CD4-positive, alpha-beta T cell treated with Interleukin-17A for 4 hours (primary cell): ENCODE measurements at regions not wholly inside any gene's neighbourhood (a gene's known extent, or its start where the extent isn't known, plus 50 kb on each side); places are given as distances from the start of the nearest gene placed in this dataset.
"Not testable (repeated sequence)": the region's sequence is repeated elsewhere in the genome, so short reads cannot be mapped to it uniquely, and the experiment has no call there.

ENCODE experiments used
- DNase-seq: peaks from one replicate; pipeline ENCODE4 v3.0.0-alpha.2; 2020; ENCODE audit warnings: mixed read lengths

DNA sequence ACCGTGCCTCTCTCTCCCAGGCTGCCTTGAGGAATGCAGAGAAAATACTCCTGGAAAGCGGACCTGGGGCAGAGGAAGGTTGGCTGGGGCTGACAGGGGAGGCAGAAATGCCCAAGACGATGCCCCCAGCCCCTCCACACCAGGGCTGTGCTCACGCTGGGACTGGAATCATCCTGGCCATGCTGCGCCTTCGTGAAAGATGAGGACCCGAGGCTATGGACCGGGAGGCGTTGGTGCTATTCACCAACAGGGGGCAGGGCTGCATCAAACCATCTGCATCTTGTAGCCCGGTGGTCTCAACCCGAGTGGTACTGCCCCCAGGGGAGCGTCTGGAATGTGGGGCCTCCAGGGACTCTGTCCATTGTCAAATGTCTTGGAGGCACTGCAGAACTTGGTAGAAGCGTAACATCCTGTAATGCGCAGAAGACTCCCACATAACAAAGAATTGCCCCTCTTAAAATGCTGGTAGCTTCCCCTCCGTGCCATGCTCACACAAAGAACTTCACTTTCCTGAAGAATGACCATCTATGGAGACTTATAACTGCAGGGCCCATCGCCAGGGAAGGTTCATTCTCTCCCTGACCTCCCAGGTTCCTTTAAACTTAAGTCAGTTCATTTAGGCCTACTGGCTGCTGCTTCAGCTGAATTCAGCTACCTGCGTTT is 251.2 kb downstream of the RRAGC start:
- DNase-seq = peak; percentile 11

DNA sequence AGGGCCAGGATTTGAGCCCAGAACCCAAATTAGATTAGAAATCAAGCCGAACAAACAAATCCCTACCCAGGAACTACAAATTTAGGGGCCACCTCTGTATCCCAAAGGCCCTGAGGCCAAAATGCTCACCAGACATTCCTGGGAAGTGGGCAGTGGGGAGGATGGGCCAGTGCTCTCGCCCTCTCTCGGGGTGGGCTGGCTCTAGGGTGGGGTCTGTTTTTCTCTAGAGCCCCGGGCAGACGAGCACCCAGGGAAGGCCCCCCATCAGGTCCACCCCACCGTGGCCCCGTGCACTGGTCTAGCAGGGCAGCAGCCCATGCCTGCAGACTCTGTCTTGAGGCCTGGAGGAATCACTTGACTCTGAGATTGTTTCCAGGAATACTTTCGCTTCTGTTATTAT is 252.0 kb downstream of the RRAGC start:
- no peak for DNase-seq

DNA sequence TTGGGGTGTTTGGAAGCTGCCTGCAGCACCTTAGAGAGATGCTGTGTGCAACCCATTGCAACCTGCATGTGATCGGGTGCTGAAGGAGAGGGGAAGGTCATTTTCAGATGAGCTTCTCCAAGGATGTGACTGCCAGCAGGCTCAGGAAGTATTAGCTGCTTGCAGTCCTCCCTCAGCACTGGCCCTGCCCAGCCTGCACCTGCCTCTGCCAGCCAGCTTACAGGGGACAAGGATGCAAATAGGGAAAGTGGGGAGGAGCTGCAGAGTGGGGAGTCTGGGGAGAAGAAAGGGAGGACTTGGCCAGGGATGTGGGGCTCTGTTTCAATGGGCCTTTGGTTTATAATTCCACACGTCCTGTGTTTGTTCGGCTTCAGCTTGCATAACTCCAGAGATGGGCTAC is 254.5 kb downstream of the RRAGC start:
- DNase-seq = no peak

DNA sequence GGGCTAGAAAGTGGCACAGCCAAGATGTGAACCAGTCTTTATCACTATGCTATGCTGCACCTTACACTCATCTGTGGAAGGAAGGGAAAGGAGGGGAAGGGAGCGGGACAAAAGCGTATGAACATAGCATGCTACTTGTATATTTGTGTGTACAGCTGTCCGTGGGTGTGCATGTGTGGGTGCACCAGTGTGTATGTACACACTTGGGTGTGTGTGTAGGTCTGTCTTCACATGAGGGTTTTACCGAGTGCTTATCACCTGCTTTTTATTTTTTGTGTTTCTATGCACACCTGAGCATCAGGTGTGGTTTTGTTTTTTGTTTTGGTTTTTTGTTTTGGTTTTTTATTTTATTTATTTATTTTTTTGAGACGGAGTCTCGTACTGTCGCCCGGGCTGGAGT is 255.7 kb downstream of the RRAGC start:
- no peak for DNase-seq

DNA sequence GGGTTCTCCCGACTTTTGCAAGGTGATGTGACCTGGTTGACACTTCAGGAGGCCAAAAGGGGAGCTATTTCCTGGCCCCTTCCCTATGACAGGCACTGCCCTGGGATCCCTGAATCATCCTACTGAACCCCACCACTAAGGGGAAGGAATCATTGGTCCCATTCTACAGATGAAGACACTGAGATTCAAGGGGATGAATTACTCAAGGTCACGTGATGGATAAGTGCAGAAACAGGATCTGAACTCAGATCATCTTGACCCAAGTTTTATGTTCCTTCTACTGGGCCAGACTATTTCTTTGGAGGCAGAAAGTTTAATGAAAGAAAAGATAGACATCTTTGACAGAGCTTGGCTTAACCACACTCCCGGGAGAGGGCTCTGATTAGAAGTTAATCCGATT is 258.7 kb downstream of the RRAGC start:
- no peak for DNase-seq

DNA sequence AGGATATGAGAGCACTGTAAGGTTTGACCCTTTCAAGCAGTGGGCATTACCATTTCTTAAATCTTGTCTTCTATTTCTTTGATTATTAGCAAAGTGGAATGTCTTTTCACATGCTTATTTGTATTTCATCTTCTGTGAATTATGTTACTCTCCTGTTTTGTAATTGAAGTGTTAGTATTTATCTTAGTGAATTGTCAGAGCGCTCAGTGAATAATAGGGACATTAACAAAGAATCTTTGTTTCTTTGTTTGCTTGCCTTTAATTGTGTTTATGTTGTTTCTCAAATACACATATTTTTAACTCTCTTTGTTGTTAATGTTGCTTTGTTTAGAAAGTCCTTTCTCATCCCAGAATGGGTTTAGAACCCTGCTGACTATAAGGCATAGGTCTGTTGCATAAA is 259.3 kb downstream of the RRAGC start:
- no peak for DNase-seq

DNA sequence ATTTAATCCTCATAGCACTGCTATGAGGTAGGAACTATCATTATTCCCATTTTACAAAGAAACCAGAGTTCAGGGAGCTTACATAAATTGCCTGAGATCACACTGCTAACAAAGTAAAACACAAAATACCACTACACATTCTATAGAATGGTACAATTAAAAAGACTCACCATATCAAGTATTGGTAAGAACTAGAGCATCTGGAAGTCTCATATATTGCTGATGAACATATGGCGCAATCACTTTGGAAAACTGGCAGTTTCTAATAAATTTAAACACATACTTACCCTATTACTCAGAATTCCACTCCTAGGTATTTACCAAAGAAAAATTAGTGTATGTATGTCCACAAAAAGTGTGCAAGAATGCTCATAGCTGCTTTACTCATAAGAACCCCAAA is 261.5 kb downstream of the RRAGC start:
- DNase-seq = no peak

DNA sequence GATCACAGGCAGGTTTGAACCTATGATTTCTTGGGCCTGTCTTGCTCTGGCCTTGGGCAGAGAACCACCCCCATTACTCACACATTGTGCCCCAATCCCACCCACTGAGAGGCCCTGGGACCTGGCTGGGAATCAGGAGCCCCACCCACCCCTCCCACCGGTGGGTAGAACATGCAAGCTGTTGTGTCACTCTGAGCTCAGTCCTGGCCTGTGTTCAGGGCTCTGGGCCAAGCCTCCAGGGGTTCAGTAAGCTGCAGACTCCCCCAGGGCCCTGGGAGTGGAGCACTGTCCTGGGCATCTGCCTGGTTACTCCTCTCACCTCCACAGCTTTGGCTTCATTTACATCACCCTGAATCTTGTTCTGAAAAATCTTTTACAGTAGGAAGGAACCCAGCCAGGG is 270.5 kb downstream of the RRAGC start:
- DNase-seq = no peak

DNA sequence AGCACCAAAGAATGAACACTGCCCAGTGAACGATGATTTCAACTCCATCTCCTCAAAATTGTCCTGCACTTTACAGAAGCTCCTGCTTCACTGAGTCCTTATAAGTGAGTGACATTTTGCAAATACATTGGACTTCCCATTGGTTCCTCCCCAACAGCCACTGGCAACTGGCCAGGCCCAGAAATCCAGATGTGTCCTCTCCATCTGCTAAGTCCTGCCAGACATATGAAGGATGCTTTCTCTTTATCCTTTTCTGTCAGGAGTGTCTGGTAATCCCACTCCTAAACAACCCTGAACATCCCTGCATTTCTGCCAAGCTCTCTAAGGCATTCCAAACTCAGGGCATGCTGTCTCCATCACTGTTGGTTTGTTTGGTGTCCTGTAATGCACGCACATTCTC is 271.8 kb downstream of the RRAGC start:
- DNase-seq = no peak

DNA sequence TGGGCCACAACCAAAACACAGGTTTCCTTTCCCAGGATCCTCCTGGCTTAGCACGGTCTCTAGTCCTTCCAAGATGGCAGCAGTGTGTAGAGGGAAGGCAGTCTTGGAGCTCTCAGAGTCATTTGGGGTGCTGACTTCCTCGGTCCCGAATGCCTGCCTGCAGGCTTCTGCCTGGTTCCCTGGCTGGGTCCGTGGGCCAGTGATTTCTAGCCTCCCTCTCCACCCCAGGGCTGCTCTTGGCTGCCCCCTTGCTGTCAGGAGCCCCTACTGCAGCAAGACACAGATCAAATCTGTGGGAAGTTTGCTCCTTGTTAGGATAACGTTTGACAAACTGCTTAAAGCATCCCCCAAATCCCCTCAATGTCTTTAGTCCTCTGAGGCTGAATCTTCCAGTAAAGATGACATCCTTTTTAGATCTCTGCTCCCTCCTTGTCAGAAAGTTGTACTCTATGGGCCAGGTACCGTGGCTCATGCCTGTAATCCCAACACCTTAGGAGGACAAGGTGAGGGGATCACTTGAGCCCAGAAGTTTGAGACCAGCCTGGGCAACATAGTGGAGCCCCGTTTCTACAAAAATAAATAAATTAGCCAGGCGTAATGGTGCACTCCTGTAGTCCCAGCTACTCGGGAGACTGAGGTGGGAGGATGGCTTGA is 272.5 kb downstream of the RRAGC start:
- DNase-seq = peak; percentile 67

DNA sequence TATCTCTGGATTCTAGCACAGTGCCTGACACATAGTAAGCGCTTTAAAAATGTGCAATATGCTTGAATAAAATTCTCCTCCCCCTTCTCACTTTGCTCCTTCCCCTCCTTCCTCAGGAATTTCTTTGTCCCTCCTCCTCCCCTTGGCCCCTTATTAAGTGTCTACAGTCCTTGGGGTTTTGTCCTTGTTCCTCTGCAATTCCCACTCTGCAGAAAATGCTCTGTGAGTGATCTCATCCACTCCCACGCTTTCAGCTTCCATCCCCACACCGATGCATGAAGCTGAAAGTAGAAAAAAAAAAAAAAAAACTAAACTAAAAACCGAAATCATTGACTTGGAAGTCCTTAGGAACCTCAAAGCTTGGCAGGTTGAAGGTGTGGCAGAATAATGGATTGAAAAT is 273.6 kb downstream of the RRAGC start:
- no peak for DNase-seq

DNA sequence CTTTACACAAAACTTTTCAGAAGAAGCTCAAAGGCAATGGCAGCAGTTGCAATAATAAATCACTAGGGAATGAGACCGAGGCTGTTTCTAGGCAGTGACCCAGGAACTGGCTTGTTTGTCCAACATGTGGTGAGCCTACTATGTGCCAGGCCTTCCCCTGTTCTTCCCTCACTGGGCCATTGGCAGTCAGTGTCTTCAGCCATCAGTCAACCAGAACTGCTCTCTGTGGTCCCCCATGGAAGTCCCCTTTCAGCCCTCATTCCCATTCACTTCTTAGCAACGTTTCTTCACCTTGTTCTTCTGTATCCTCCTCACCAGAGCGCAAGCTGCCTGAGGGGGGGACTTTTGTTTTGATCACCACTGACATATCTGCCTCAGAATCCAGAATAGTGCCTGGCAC is 274.1 kb downstream of the RRAGC start:
- DNase-seq = no peak

DNA sequence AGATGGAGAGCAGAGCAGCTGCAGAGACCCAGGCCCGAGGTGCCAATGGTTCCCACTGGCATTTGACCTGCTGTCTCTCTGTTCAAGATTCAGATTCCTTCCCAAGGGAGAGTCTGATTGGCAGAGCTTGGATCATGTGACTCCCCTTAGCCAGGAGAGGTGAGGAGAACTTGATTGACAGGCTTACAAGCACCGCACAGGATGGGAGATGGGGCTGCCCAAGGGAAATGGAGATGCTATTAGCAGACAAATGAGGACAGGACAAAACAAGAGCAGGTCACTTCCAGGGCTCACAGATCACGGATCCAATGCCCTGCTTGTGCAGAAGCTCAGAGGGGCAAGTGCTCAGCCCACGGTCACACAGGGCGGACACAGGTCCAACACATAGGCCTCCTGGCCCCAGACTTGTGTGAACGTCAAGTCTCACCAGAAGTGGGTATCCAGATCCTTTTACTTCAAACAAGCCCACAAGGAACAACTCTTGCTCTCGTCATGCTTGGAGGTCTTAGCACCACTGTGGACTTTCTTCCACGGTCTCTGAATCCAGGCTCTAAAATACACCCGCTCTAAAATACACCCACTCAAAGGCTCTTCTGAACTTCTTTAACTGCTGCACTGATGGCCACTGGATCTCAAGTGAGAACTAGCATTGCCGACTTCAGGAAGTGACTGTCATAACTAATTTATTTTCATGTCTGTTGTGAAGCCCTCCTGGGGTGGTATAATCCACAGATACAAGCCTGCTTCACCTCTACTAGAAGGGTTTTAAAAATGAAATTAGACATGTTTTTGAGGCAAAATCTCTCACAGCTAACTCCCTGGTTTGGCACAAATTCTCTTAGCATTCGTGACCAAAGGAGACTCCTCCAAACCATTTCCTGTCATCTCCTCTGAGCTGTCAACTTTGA is 274.9 kb downstream of the RRAGC start:
- DNase-seq = no peak

DNA sequence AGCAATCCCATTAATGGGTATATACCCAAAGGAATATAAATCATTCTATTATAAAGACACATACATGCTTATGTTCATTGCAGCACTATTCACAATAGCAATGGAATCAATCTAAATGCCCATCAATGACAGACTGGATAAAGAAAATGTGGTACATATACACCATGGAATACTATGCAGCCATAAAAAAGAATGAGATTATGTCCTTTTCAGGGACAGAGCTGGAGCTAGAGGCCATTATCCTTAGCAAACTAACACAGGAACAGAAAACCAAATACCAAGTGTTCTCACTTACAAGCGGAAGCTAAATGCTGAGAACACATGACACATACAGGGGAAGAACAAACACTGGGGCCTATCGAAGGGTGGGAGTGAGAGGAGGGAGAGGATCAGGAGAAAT is 276.3 kb downstream of the RRAGC start:
- DNase-seq = not testable (repeated sequence)

DNA sequence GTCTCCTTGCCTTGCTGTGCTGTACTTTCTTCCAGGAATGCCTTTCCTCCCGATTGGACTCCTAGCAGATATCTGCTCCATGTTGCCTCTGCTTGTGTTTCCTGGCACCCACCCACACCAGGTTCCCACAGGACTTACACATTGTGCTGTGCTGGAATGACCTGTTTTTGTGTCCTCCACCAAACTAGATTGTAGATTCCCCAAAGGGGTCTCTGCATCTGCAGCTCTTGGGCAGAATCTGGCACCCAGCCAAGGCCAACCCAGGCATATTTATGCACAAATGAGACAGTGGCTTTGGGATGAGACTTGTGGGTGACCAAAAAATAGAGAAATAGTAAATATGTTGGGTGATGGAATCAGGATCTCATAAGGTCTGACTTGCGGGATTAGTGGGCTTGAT is 278.2 kb downstream of the RRAGC start:
- DNase-seq = no peak

DNA sequence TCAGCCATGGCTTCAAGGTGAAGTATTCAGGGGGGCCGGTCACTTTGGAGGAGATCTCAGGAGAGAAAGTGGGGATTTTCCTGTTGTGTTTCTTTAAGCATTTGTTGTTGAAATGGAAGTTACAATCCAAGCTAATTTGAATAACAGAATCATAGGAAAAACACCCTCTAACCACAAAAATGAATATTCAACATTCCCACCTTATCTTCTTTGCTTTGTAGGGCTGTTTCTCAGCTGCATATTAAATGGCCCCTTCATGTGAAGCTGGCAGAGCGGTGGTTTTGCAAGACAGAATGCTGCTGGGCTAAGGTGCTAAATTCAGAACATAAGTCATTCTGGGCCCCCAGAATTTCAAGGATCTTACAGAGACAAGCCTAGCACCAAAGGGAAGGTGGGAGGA is 279.0 kb downstream of the RRAGC start:
- no peak for DNase-seq

DNA sequence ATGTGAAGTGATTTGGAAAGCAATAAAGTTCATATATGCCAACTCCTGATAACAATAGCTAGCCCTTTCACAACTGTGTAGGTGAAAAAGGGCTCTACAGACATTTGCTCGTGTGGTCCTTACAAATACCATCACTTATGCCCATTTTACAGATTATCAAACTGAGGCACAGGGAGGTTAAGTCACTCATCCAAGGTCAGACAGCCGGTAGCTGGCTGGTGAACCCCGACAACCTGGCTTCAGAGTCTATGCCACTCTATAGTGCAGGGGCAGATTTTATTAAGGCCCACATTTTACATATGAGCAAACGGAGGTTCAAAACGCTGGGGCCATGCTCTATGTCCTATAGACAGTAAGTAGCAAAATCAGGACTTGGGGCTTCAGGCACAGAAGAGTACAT is 280.5 kb downstream of the RRAGC start:
- DNase-seq = no peak

DNA sequence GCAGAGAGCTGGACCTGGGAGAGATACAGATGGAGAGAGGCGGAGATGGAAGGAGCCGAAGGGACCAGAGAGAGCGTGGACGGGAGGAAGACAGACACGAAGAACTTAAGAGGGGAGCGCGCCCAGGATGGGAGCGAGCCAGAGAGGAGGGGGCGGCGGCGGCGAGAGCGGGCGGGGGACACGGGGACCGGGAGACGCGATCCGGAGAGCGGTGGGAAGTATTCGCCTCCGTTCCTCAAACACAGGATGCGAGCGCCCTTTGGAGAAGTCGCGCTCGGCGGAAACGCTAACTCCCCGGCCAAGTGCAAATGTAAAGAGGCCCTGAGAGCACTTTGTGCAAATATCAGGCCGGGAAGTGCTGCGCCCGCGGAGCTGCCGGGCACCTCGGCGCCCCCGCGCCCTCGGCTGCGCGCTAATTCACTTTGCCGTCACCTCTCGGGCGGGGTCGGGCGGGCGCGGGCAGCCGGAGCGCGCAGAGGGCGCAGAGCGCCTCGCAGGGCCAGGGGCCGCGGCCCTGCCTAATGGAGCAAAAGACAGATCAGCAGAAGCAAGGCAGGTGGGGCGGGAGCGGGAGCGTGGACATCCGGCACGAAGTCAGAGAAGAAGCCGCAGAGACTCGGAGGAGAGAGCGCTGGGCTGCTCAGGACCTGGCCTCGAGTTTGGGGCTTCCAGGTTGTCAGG is 281.2 kb downstream of the RRAGC start:
- peak; percentile 23 for DNase-seq

DNA sequence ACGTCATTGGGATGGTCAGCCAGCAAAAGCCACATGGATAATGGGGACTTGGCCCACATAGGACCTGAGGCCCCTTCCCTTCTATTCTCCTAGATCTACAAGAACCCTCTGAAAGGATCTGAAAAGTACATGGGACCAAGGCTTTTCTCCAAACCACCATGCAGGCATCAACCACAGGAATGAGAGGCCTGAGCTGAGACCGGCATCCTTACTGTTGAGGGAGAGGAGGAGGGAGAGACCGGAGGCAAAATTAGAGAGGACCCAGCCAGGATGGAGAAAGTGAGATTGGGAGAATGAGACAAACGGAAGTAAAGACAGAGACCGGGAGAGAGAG is 281.7 kb downstream of the RRAGC start:
- no peak for DNase-seq

DNA sequence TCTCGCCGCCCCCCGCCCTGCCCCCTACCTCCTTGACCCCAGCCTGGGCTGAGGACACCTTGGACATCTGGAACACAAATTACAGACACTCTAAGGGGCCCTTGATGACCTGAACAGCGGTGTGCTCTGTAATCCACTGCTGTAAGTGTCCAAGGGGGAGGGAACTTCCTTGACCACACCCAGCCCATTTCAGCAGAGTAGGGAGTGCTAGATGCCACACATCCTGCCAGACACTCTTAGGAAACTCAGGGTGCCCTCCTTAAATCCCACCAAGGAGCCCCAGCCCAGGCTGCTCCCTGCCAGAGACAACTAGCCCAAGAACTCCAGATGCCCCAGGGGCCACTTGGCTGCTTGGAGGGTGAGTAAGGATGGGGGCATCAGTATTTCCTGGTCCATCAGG is 282.2 kb downstream of the RRAGC start:
- DNase-seq = no peak

DNA sequence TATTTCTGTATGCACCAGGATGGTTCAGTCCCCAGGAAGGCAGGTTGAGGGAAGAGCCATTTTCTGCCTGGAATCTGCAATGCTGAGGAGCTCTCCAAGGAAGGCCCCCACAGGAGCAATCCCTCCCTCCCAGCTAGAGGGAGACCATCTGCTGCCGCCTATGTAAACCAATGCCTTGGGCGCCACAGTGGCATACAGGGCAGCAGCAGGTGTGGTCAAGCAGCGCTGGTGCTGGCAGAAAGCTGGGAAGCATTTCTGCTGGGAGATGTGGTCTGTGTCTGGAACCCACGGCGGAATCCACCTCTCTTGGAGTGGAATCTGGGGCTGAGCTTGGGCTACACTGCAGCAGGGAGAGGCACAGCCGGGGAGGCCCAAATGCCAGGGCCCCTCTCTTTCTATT is 283.3 kb downstream of the RRAGC start:
- DNase-seq = no peak

DNA sequence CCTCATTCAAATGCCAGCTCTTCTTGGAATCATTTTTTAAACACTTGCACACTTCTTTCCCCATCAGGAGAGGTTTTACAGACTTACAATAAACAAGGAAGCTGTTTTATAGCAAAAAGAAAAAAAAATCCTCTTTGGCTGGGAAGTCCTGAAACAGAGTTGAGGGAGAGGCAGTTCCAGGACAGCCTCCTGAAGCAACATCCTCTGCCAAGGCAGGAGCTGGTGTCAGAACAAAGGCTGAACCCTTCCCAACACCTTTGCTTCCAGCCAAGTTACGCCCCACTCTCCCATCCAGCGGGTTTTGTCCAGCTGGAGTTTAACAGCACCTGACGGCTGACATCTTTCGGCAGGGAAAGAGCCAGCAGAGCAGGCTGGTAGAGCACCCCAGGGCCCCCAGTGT is 287.8 kb downstream of the RRAGC start:
- no peak for DNase-seq

DNA sequence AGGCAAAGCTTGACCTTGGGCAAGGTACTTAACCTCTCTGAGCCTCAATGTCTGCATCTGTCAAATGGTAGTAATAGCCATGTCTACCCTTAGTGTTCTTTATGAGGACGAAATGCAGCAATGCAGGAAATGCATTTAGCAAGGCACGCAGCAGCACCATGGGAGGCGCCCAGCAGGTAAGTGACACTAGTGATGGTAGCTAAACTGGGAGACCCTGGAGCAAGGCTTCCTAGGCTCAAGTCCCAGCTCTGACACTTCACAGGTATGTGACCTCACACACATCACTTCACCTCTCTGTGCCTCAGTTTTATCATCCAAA is 289.0 kb downstream of the RRAGC start:
- DNase-seq = no peak
